GM18499 (cell line): ENCODE measurements at regions not wholly inside any gene's neighbourhood (a gene's known extent, or its start where the extent isn't known, plus 50 kb on each side); places are given as distances from the start of the nearest gene placed in this dataset.
"Not testable (repeated sequence)": the region's sequence is repeated elsewhere in the genome, so short reads cannot be mapped to it uniquely, and the experiment has no call there.

Source experiments
- ATAC-seq: cut with Tn5 transposase; IDR thresholded peaks from one replicate; pipeline ENCODE4 v1.9.1; 2021; ENCODE audit warnings: moderate number of reproducible peaks; ENCODE audit not compliant: insufficient read depth, unreplicated experiment

- no peak for ATAC-seq
These were observed 140.3 kb upstream of the SFSWAP start for GRCh38 chr12:131570596-131570995.

GRCh38 chr12:131571827-131572226 lies 139.1 kb upstream of the SFSWAP start:
- no peak for ATAC-seq

GRCh38 chr12:131572626-131573025 lies 138.3 kb upstream of the SFSWAP start:
- no peak for ATAC-seq

GRCh38 chr12:131573631-131574394 lies 137.1 kb upstream of the SFSWAP start:
- ATAC-seq, result no peak

- ATAC-seq, result no peak
These were observed 136.5 kb upstream of the SFSWAP start for GRCh38 chr12:131574395-131574771.

- ATAC-seq, result no peak
These were observed 135.5 kb upstream of the SFSWAP start for GRCh38 chr12:131575371-131575770.

GRCh38 chr12:131576734-131577133 lies 134.2 kb upstream of the SFSWAP start:
- not testable (repeated sequence) for ATAC-seq

GRCh38 chr12:131577766-131578165 lies 133.1 kb upstream of the SFSWAP start:
- no peak for ATAC-seq

GRCh38 chr12:131578828-131579470 lies 131.9 kb upstream of the SFSWAP start:
- ATAC-seq, result no peak

GRCh38 chr12:131583090-131583712 lies 127.7 kb upstream of the SFSWAP start:
- ATAC-seq, result no peak

GRCh38 chr12:131586269-131586668 lies 124.6 kb upstream of the SFSWAP start:
- ATAC-seq, result no peak

- ATAC-seq, result no peak
These were observed 124.1 kb upstream of the SFSWAP start for GRCh38 chr12:131586761-131587160.

- no peak for ATAC-seq
These were observed 123.3 kb upstream of the SFSWAP start for GRCh38 chr12:131587565-131587964.

- ATAC-seq, result no peak
These were observed 121.5 kb upstream of the SFSWAP start for GRCh38 chr12:131589221-131589897.

- ATAC-seq, result no peak
These were observed 120.9 kb upstream of the SFSWAP start for GRCh38 chr12:131589966-131590365.

- ATAC-seq, result no peak
These were observed 119.8 kb upstream of the SFSWAP start for GRCh38 chr12:131591136-131591535.

GRCh38 chr12:131591714-131592709 lies 118.9 kb upstream of the SFSWAP start:
- no peak for ATAC-seq

- peak; percentile 97 for ATAC-seq
These were observed 117.9 kb upstream of the SFSWAP start for GRCh38 chr12:131592972-131593371.

- no peak for ATAC-seq
These were observed 117.5 kb upstream of the SFSWAP start for GRCh38 chr12:131593406-131593805.

GRCh38 chr12:131596115-131596514 lies 114.8 kb upstream of the SFSWAP start:
- no peak for ATAC-seq
